GM10266 (cell line): ENCODE measurements at regions not wholly inside any gene's neighbourhood (a gene's known extent, or its start where the extent isn't known, plus 50 kb on each side); places are given as distances from the start of the nearest gene placed in this dataset.

ENCODE experiments used
- DNase-seq: peaks from one replicate; pipeline ENCODE4 v3.0.0; 2012; ENCODE audit errors: extremely low spot score
- TF ChIP-seq, protein P1 (sequence below): IDR thresholded peaks from 2 replicates; pipeline ENCODE4 v1.5.1; 2012; ENCODE audit warnings: mild to moderate bottlenecking, low read depth; ENCODE audit not compliant: control insufficient read depth, insufficient read depth; ENCODE audit errors: missing control alignments

DNA sequence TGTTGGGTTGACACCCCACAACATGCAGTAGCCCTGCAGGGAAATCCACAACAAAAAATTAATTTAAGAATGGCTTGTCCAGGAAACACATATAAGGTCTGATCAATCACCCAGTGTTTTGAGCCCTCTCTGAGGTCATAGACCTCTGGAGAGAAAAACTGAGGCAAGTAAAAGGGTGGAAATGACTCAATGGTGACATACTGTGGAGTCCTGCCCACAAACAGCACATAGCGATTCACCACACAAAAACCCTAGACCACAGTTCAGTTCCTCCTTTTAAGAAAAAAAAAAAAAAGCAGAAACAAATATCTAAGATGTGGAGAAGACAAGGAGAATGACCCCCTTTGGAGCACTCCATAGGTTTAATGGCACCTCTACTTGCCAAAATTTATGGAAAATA, 2691.0 kb downstream of the PCDH7 start:
- TF ChIP-seq, protein P1, sequence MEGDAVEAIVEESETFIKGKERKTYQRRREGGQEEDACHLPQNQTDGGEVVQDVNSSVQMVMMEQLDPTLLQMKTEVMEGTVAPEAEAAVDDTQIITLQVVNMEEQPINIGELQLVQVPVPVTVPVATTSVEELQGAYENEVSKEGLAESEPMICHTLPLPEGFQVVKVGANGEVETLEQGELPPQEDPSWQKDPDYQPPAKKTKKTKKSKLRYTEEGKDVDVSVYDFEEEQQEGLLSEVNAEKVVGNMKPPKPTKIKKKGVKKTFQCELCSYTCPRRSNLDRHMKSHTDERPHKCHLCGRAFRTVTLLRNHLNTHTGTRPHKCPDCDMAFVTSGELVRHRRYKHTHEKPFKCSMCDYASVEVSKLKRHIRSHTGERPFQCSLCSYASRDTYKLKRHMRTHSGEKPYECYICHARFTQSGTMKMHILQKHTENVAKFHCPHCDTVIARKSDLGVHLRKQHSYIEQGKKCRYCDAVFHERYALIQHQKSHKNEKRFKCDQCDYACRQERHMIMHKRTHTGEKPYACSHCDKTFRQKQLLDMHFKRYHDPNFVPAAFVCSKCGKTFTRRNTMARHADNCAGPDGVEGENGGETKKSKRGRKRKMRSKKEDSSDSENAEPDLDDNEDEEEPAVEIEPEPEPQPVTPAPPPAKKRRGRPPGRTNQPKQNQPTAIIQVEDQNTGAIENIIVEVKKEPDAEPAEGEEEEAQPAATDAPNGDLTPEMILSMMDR = no peak
- no peak for DNase-seq

DNA sequence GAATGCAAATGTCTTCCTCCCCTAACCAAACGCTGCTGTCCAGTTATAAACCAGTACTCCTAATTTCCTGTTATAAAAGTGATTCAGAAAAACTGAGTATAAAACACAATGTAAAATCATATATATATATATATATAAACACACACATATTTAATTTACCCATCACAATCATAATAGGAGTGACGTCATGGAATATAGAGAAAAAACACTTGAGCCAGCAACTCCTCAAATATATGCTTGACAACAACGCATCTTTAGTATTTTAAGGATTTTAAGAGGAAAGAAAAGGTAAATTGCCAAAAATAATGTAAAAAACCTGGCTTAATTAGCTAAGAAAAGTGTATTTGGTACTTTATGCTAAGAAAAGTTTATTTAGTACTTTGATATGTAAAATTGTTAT, 2701.7 kb downstream of the PCDH7 start:
- DNase-seq = no peak
- TF ChIP-seq, protein P1 = no peak

DNA sequence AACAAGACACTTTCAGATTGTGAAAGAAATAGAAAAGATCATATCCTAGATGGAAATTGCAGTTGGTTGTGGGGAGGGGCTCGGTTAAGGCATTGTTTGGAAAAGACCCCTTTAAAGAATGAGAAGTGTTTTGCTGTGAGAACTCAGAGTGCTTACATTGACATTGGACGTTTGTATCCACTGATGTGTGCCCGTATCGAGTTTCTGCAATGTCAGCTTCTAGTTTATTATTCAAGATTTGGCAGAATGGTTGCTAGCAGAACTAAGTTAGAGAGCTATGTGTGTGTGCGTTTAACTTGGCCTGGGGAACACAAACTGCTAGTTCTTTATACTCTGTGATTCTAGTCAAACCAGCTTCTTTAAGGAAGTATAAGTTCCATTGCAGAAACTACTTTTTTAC, 2702.5 kb downstream of the PCDH7 start:
- TF ChIP-seq, protein P1 = no peak
- no peak for DNase-seq

DNA sequence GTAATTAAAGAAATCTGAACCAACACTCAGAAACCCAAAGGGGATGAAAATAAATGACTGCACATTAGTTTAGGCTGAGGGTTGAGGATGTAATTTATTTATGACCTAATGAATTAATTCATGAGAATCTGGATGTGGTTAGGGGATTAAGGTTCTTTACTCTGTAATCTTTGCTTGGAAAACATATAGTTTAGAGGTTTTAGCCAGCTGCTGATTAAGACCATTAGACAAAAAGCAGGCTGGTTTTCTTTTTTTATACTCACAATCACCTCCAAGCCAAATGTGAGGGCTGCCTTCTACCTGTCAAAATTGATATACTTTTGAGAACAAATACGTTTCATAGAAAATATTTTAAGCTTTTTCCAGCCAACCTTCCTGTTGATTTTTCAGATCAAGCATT, 2705.8 kb downstream of the PCDH7 start:
- no peak for DNase-seq
- TF ChIP-seq, protein P1 = no peak

DNA sequence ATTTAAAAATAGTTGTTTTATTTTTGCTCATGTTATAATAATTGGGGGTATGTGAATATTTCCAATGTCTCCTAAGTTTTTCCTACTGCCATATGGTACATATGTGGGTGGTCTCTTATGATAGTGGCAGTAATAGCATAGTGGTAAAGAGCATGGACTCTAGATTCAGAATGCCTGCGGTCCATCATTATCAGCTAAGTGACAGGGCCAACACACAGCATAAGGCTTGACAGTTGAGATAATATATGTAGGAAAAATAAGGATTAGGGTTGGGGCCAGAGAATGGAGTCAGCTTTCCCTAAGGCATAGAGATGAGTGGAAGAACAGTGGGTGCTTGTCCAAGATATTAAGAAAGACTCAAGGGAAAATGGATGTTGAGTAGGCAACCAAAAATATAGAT, 2707.5 kb downstream of the PCDH7 start:
- DNase-seq = no peak
- TF ChIP-seq, protein P1 = no peak

DNA sequence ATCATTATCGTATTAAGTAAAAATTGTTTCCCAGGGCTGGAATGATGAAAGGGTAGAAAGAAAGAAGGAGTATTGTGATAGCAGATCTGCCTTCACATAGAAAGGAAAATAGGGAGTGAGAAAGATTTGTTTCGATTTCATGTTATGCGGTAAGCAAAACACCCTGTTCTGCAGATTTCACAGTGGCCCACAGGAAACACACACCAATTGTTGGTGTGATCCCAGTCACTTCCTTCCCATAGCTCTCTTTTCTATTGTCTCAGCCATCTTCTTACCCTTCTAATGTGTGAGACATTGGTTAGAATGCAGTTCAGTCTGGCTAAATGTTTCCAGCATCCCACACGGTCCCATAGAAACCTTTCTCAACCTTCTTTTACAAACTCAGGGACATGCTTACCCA, 2709.8 kb downstream of the PCDH7 start:
- DNase-seq = no peak
- TF ChIP-seq, protein P1 = no peak

DNA sequence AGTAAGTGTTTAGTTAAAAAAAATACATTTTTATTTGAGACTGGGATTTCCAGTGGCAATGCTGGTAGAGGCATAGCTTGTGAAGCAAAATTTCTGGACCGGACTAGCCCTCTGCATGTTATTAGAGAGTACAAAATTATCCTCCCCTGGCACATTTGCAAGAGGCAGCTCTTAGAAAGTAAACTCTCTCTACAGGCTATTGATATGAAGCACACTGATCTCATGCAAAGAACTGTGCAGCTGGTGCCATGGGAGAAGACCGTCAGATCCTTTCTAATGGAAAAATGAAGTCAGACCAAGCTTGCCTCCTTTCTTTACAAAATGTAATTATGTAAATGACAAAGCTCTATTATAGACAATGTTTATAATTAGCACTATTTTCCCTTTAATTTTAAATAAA, 2717.2 kb downstream of the PCDH7 start:
- DNase-seq = no peak
- TF ChIP-seq, protein P1 = no peak
